Type B pancreatic cell (in vitro differentiated cells): ENCODE measurements at regions not wholly inside any gene's neighbourhood (a gene's known extent, or its start where the extent isn't known, plus 50 kb on each side); places are given as distances from the start of the nearest gene placed in this dataset.

ENCODE experiments used
- DNase-seq: peaks from one replicate; pipeline ENCODE4 v3.0.0; 2021; ENCODE audit warnings: mixed read lengths; ENCODE audit not compliant: unreplicated experiment; ENCODE audit errors: extremely low spot score
- H3K27ac Mint-ChIP-seq: 2 replicates; pipeline ENCODE4 v1.8.0; 2021; ENCODE audit warnings: mild to moderate bottlenecking, mixed read lengths
- H3K27me3 Mint-ChIP-seq: 2 replicates; pipeline ENCODE4 v1.8.0; 2021; ENCODE audit warnings: mixed read lengths
- H3K36me3 Mint-ChIP-seq: 2 replicates; pipeline ENCODE4 v1.8.0; 2021; ENCODE audit warnings: mixed read lengths
- H3K4me1 Mint-ChIP-seq: one replicate; pipeline ENCODE4 v1.8.0; 2021; ENCODE audit warnings: mixed read lengths; ENCODE audit not compliant: unreplicated experiment
- H3K4me3 Mint-ChIP-seq: 2 replicates; pipeline ENCODE4 v1.8.0; 2021; ENCODE audit warnings: mild to moderate bottlenecking, mixed read lengths
- H3K9me3 Mint-ChIP-seq: 2 replicates; pipeline ENCODE4 v1.8.0; 2021; ENCODE audit warnings: mixed read lengths
- TF ChIP-seq, protein P1 (sequence below): fragments of 200-600 bp; sonication (generic); conservative IDR thresholded peaks from 2 replicates; pipeline ENCODE4 v1.5.0; 2021; ENCODE audit warnings: antibody characterized with exemption, mild to moderate bottlenecking

GRCh38 chr5:137808503-137809135 is 54.5 kb upstream of the HNRNPA0 start:
- Mint-ChIP-seq H3K4me3 (no peak overlapping the region), H3K36me3 (no peaks in the 10 kb centered on the region), H3K4me1 (no peaks in the 10 kb centered on the region), H3K27me3 (peaks cover 3% of the 10 kb centered on the region), H3K9me3 (no peaks in the 10 kb centered on the region), H3K27ac (no peak overlapping the region)
- TF ChIP-seq, protein P1, sequence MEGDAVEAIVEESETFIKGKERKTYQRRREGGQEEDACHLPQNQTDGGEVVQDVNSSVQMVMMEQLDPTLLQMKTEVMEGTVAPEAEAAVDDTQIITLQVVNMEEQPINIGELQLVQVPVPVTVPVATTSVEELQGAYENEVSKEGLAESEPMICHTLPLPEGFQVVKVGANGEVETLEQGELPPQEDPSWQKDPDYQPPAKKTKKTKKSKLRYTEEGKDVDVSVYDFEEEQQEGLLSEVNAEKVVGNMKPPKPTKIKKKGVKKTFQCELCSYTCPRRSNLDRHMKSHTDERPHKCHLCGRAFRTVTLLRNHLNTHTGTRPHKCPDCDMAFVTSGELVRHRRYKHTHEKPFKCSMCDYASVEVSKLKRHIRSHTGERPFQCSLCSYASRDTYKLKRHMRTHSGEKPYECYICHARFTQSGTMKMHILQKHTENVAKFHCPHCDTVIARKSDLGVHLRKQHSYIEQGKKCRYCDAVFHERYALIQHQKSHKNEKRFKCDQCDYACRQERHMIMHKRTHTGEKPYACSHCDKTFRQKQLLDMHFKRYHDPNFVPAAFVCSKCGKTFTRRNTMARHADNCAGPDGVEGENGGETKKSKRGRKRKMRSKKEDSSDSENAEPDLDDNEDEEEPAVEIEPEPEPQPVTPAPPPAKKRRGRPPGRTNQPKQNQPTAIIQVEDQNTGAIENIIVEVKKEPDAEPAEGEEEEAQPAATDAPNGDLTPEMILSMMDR: no peak
- no peak for DNase-seq

DNA sequence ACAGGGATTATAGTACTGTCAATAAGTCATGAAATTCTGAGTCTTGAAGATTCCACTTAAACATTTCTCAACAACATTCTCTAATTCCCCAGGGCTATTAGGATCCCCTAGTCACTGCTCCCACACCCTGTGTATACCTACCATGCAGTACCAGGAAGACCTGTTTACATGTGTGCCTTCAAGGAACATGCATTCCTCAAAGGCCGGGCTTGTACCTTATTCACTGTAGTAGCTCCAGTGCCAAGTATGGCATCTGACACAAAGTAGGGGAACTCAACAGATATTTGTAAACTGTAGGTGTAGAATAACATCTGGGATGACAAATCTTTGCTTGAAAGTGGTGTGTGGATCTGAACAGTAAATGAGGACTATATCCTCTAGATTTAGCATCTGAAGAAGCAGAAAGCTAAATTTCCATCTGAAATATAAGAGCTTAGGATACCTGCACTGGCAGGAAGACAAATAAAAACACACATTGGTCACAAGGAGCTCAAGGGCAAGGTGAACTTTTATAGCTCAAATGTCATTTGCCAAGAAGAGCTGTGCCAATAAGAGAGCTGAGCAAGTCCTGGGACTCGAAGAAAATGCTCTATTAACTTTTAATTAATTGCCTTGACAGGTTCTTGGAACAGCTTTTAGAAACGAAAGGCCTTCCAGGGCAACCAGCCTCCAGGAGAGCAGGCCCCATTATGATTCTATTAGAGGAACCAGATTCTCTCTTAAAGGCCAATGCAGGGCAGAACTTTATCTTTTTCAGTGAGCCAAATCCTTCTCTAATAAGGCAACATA is 52.3 kb upstream of the MYOT start:
- TF ChIP-seq, protein P1: no peak
- H3K27ac Mint-ChIP-seq: peak overlapping the region; percentile 70
- no peaks in the 10 kb centered on the region for H3K36me3 Mint-ChIP-seq
- DNase-seq: no peak
- H3K9me3 Mint-ChIP-seq: no peaks in the 10 kb centered on the region
- H3K27me3 Mint-ChIP-seq: peaks cover 3% of the 10 kb centered on the region
- no peaks in the 10 kb centered on the region for H3K4me1 Mint-ChIP-seq
- peak overlapping the region; percentile 62 for H3K4me3 Mint-ChIP-seq
